ENCODE measurements at regions not wholly inside any gene's neighbourhood (a gene's known extent, or its start where the extent isn't known, plus 50 kb on each side); places are given as distances from the start of the nearest gene placed in this dataset.

GRCh38 chr11:111006227-111006626, 239.3 kb upstream of the POU2AF2 start:
- DNase-seq (ENCODE audit: insufficient read length, low spot score) (no peak), FAIRE-seq (no peak)
- TF ChIP-seq, protein P1, sequence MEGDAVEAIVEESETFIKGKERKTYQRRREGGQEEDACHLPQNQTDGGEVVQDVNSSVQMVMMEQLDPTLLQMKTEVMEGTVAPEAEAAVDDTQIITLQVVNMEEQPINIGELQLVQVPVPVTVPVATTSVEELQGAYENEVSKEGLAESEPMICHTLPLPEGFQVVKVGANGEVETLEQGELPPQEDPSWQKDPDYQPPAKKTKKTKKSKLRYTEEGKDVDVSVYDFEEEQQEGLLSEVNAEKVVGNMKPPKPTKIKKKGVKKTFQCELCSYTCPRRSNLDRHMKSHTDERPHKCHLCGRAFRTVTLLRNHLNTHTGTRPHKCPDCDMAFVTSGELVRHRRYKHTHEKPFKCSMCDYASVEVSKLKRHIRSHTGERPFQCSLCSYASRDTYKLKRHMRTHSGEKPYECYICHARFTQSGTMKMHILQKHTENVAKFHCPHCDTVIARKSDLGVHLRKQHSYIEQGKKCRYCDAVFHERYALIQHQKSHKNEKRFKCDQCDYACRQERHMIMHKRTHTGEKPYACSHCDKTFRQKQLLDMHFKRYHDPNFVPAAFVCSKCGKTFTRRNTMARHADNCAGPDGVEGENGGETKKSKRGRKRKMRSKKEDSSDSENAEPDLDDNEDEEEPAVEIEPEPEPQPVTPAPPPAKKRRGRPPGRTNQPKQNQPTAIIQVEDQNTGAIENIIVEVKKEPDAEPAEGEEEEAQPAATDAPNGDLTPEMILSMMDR (IDR thresholded peaks at IDR 0.05; ENCODE audit: insufficient read depth, missing control alignments) = no peak

GRCh38 chr11:111001986-111002611, 243.4 kb upstream of the POU2AF2 start:
- FAIRE-seq (no peak), DNase-seq (ENCODE audit: insufficient read length, low spot score) (no peak)
- TF ChIP-seq, protein P1 (IDR thresholded peaks at IDR 0.05; ENCODE audit: insufficient read depth, missing control alignments) = no peak

DNA sequence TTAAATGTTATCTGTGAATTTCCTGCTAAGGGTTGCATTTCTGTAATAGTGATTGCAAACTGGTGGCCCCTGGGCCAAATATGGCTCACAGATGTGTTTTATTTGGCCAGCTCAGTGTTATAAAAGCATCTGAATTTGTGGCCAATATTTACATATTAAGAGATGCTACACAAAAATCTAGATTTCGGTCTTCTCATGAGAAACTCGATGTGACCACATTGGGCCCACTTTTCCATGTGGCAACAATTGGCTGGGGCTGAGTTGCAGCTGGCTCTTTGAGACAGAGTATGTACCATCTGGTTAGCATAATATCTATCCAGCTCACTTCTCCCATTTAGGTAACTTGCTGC, 244.5 kb upstream of the POU2AF2 start:
- no peak for DNase-seq (ENCODE audit: insufficient read length, low spot score)
- FAIRE-seq = no peak
- TF ChIP-seq, protein P1 (IDR thresholded peaks at IDR 0.05; ENCODE audit: insufficient read depth, missing control alignments) = no peak

- FAIRE-seq = no peak
- TF ChIP-seq, protein P1 (IDR thresholded peaks at IDR 0.05; ENCODE audit: insufficient read depth, missing control alignments) = no peak
- DNase-seq (ENCODE audit: insufficient read length, low spot score) = no peak
Measured at GRCh38 chr11:111000400-111001080, 245.0 kb upstream of the POU2AF2 start.

GRCh38 chr11:110992481-110992880, 253.0 kb upstream of the POU2AF2 start:
- FAIRE-seq = no peak
- TF ChIP-seq, protein P1 (IDR thresholded peaks at IDR 0.05; ENCODE audit: insufficient read depth, missing control alignments) = no peak
- no peak for DNase-seq (ENCODE audit: insufficient read length, low spot score)

- DNase-seq (ENCODE audit: insufficient read length, low spot score) = no peak
- FAIRE-seq = no peak
- TF ChIP-seq, protein P1 (IDR thresholded peaks at IDR 0.05; ENCODE audit: insufficient read depth, missing control alignments) = no peak
Measured at GRCh38 chr11:110991661-110992355, 253.7 kb upstream of the POU2AF2 start.

- DNase-seq (ENCODE audit: insufficient read length, low spot score) (no peak), FAIRE-seq (no peak)
- TF ChIP-seq, protein P1 (IDR thresholded peaks at IDR 0.05; ENCODE audit: insufficient read depth, missing control alignments) = no peak
Measured at GRCh38 chr11:110990311-110990710, 255.2 kb upstream of the POU2AF2 start.

Data from D721Med (cell line).